PFSK-1 (cell line): ENCODE measurements at regions not wholly inside any gene's neighbourhood (a gene's known extent, or its start where the extent isn't known, plus 50 kb on each side); places are given as distances from the start of the nearest gene placed in this dataset.

Experiments used
- FOXP2 ChIP-seq: optimal IDR thresholded peaks from 2 replicates; pipeline ENCODE3; 2011; ENCODE audit warnings: borderline replicate concordance, control low read depth, inconsistent platforms; ENCODE audit not compliant: insufficient read depth; ENCODE audit errors: extremely low read length, extremely low read depth
- POLR2AphosphoS5 ChIP-seq: IDR thresholded peaks from 2 replicates; pipeline ENCODE4 v1.6.1; 2012; ENCODE audit warnings: low read depth, mild to moderate bottlenecking, control low read depth, low read length, moderate library complexity
- REST ChIP-seq, 2 experiments: IDR thresholded peaks; 2 replicates each; pipeline versions ENCODE4 v1.6.1 to v1.8.0; 2011 to 2012; ENCODE audit warnings: low read depth in 2 of 2, low read length in 2 of 2, control low read depth in 1 of 2, inconsistent platforms in 1 of 2, mild to moderate bottlenecking in 1 of 2, moderate library complexity in 1 of 2; ENCODE audit not compliant: insufficient read depth in 1 of 2
- SIN3A ChIP-seq: IDR thresholded peaks from 2 replicates; pipeline ENCODE4 v1.6.1; 2012; ENCODE audit warnings: mild to moderate bottlenecking, low read length, moderate library complexity, borderline replicate concordance; ENCODE audit not compliant: insufficient read depth
- TAF1 ChIP-seq: IDR thresholded peaks from 2 replicates; pipeline ENCODE4 v1.6.1; 2012; ENCODE audit warnings: low read length, control low read depth, borderline replicate concordance; ENCODE audit not compliant: insufficient read depth

GRCh38 chr20:50366270-50367103 is 143.7 kb upstream of the PTPN1 start:
- TF ChIP-seq SIN3A (no peak), REST (IDR thresholded peaks at IDR 0.05; ENCODE audit: insufficient read depth in 1 of 2, low read depth in 2 of 2, low read length in 2 of 2) (peak in 1 of 2 experiments; percentile 47; a peak in 1 of 4 replicates)

- TF ChIP-seq TAF1 (no peak), FOXP2 (no peak), REST (IDR thresholded peaks at IDR 0.05; ENCODE audit: insufficient read depth in 1 of 2, low read depth in 2 of 2, low read length in 2 of 2) (no peak), POLR2AphosphoS5 (no peak), SIN3A (no peak)
These were observed 143.0 kb upstream of the PTPN1 start for GRCh38 chr20:50367104-50367674.

- TF ChIP-seq TAF1 (no peak), FOXP2 (no peak), SIN3A (no peak), POLR2AphosphoS5 (no peak), REST (IDR thresholded peaks at IDR 0.05; ENCODE audit: insufficient read depth in 1 of 2, low read depth in 2 of 2, low read length in 2 of 2) (no peak)
These were observed 142.3 kb upstream of the PTPN1 start for GRCh38 chr20:50367739-50368375.

- no peak for TF ChIP-seq TAF1
- no peak for TF ChIP-seq SIN3A
- no peak for TF ChIP-seq REST (IDR thresholded peaks at IDR 0.05; ENCODE audit: insufficient read depth in 1 of 2, low read depth in 2 of 2, low read length in 2 of 2)
- TF ChIP-seq POLR2AphosphoS5, result no peak
These were observed 141.8 kb upstream of the PTPN1 start for GRCh38 chr20:50368386-50368785.
